Ovary (tissue), 7 donors: ENCODE measurements at regions not wholly inside any gene's neighbourhood (a gene's known extent, or its start where the extent isn't known, plus 50 kb on each side); places are given as distances from the start of the nearest gene placed in this dataset.

Experiments
- DNase-seq, 5 donors: peaks; one replicate each; pipeline ENCODE4 v3.0.0-alpha.2; 2019 to 2020
- H3K27ac ChIP-seq, 2 donors: fragments of 200-600 bp; one replicate each; pipeline versions ENCODE4 v1.5.1 to v1.8.0; 2019 to 2022
- H3K27me3 ChIP-seq: fragments of 200-600 bp; one replicate; pipeline ENCODE4 v1.8.0; 2022
- H3K36me3 ChIP-seq: fragments of 200-600 bp; sonication (generic); one replicate; pipeline ENCODE4 v1.5.1; 2019
- H3K4me1 ChIP-seq: one replicate; pipeline ENCODE4 v1.8.1; 2013; ENCODE audit warnings: mild to moderate bottlenecking, moderate library complexity; ENCODE audit not compliant: insufficient read depth
- H3K4me3 ChIP-seq: fragments of 200-600 bp; sonication (generic); one replicate; pipeline ENCODE4 v1.5.1; 2017
- H3K9me3 ChIP-seq, 2 donors: fragments of 200-600 bp in 1 of 2; sonication (generic) in 1 of 2; one replicate each; pipeline versions ENCODE4 v1.5.1 to v1.8.1; 2013 to 2019; ENCODE audit warnings: mild to moderate bottlenecking in 1 of 2, moderate library complexity in 1 of 2
- EP300 ChIP-seq: sonication (generic); formaldehyde crosslinking; IDR thresholded peaks from one replicate; pipeline ENCODE4 v1.6.1; 2017; ENCODE audit warnings: antibody characterized with exemption
- POLR2A ChIP-seq: fragments of 450-650 bp; IDR thresholded peaks from one replicate; pipeline ENCODE4 v1.6.1; 2017; ENCODE audit warnings: antibody characterized with exemption, mild to moderate bottlenecking, moderate library complexity
- WGBS, 3 donors: extraction: QIAGEN DNeasy Blood & Tissue Kit in 1 of 3; methylation state at CpG; one replicate each; pipeline versions ENCODE4 v1.1.5 to v1.1.7; 2013 to 2017; 5-methylcytosine and 5-hydroxymethylcytosine counted together
- intact Hi-C, 4 donors: fragments of 100-400 bp; cut with DNase I; formaldehyde crosslinking; loops; one replicate each; pipeline versions ENCODE4 v1.11.0 to v1.15.1; 2022 to 2023
- TF ChIP-seq, protein P1 (sequence below), 3 donors: fragments of 450-650 bp in 2 of 3; fragments of 200-600 bp in 1 of 3; IDR thresholded peaks; one replicate each; pipeline versions ENCODE4 v1.5.1 to v1.8.0; 2016 to 2022; ENCODE audit warnings: antibody characterized with exemption in 3 of 3, mild to moderate bottlenecking in 1 of 3
- donor health status: DM: no; HTN: no; CAD: no; lungs with moderate emphysema.
- donor health status: DM: no; HTN: no; CAD: no.
- donor health status: Bipolar disorder and iron deficiency.
- donor health status: DM: no; HTN: no; CAD: no.
- donor health status: DM: yes; HTN: yes; CAD: no.

- intact Hi-C loops, result no loop called here
- WGBS, 3 donors, result 69 to 81% (median 73%) methylated on average over 3 of the region's 3 CpGs
- no peaks in the 10 kb centered on the region for H3K4me1 ChIP-seq
- no peaks in the 10 kb centered on the region for H3K27me3 ChIP-seq
- no peaks in the 10 kb centered on the region for H3K36me3 ChIP-seq
- TF ChIP-seq EP300 (no peak), POLR2A (no peak)
- TF ChIP-seq, protein P1, sequence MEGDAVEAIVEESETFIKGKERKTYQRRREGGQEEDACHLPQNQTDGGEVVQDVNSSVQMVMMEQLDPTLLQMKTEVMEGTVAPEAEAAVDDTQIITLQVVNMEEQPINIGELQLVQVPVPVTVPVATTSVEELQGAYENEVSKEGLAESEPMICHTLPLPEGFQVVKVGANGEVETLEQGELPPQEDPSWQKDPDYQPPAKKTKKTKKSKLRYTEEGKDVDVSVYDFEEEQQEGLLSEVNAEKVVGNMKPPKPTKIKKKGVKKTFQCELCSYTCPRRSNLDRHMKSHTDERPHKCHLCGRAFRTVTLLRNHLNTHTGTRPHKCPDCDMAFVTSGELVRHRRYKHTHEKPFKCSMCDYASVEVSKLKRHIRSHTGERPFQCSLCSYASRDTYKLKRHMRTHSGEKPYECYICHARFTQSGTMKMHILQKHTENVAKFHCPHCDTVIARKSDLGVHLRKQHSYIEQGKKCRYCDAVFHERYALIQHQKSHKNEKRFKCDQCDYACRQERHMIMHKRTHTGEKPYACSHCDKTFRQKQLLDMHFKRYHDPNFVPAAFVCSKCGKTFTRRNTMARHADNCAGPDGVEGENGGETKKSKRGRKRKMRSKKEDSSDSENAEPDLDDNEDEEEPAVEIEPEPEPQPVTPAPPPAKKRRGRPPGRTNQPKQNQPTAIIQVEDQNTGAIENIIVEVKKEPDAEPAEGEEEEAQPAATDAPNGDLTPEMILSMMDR (IDR thresholded peaks at IDR 0.05), result no peak
- H3K4me3 ChIP-seq, result no peak overlapping the region
- H3K27ac ChIP-seq, result no peak overlapping the region
- no peak for DNase-seq
- no peaks in the 10 kb centered on the region for H3K9me3 ChIP-seq
Observed at GRCh38 chr21:32908534-32908933, 117.2 kb upstream of the OLIG2 start.

DNA sequence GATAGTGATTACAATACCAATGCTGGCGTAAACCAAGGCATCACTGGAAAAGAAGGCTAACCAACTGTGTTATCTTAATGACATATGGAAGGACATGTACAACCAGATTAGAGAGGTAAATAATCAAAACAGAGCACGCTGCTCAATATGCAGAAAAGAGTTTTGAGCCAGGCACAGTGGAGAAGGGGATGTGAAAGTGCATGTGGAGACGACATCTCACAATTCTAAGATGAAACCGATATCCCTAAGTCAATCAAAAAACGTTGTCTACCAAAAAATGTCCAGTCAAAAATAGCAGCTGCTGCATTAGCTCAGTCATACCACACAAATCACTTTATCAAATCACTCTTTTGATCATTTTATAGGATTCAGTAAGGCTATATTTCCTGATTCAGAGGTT, 116.3 kb upstream of the OLIG2 start:
- Histone ChIP-seq H3K4me1 (no peaks in the 10 kb centered on the region), H3K9me3 (no peaks in the 10 kb centered on the region), H3K36me3 (no peaks in the 10 kb centered on the region), H3K27ac (no peak overlapping the region), H3K27me3 (no peaks in the 10 kb centered on the region), H3K4me3 (no peak overlapping the region)
- no peak for TF ChIP-seq EP300
- TF ChIP-seq, protein P1 (IDR thresholded peaks at IDR 0.05), result no peak
- TF ChIP-seq POLR2A, result no peak
- 67 to 77% (median 69%) methylated on average over 5 of the region's 5 CpGs for WGBS, 3 donors
- DNase-seq, result no peak
- intact Hi-C loops, result no loop called here

GRCh38 chr21:32914424-32915039, 111.2 kb upstream of the OLIG2 start:
- H3K4me1 ChIP-seq, result peaks cover 6% of the 10 kb centered on the region
- no peaks in the 10 kb centered on the region for H3K36me3 ChIP-seq
- TF ChIP-seq, protein P1 (IDR thresholded peaks at IDR 0.05), result no peak
- TF ChIP-seq POLR2A (no peak), EP300 (no peak)
- intact Hi-C loops, result no loop called here
- H3K27me3 ChIP-seq, result no peaks in the 10 kb centered on the region
- H3K4me3 ChIP-seq, result no peak overlapping the region
- WGBS, 3 donors, result 60 to 63% (median 60%) methylated on average over 3 of the region's 3 CpGs
- no peak overlapping the region for H3K27ac ChIP-seq
- no peak for DNase-seq
- no peaks in the 10 kb centered on the region for H3K9me3 ChIP-seq

DNA sequence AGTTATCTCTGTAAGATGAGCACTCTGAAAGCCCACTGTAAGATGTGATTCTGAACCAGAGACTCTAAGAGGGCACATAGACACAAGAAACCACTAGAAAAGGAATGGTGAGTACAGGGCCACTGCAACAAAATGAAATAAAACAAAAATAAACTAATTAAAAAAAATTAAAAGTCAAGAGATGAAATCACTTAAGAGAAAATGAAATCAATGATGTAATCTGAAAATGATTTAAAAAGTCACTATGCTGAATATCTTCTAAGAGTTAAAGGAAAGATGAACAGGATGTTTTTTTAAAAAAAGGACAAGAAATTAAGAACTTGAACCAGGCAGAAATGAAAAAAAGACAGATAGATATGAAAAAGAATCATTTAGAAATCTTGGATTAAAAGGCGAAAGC, 110.6 kb upstream of the OLIG2 start:
- 67 to 79% (median 76%) methylated on average over 1 of the region's 1 CpG for WGBS, 3 donors

More for the DNA sequence above, 110.6 kb upstream of the OLIG2 start:
- H3K27me3 ChIP-seq, result no peaks in the 10 kb centered on the region
- H3K9me3 ChIP-seq, result no peaks in the 10 kb centered on the region
- H3K27ac ChIP-seq, result no peak overlapping the region
- intact Hi-C loops, result no loop called here
- no peaks in the 10 kb centered on the region for H3K36me3 ChIP-seq
- no peak overlapping the region for H3K4me3 ChIP-seq
- DNase-seq, result no peak
- peaks cover 6% of the 10 kb centered on the region for H3K4me1 ChIP-seq
- TF ChIP-seq EP300, result no peak
- TF ChIP-seq POLR2A, result no peak
- TF ChIP-seq, protein P1 (IDR thresholded peaks at IDR 0.05), result no peak
